Mesendoderm (in vitro differentiated cells): ENCODE measurements at regions not wholly inside any gene's neighbourhood (a gene's known extent, or its start where the extent isn't known, plus 50 kb on each side); places are given as distances from the start of the nearest gene placed in this dataset.

Experiments
- DNase-seq: peaks from one replicate; pipeline ENCODE4 v3.0.0; 2013
- H2AK5ac ChIP-seq: 2 replicates; pipeline ENCODE4 v1.6.1; 2013; ENCODE audit warnings: low read length, inconsistent platforms
- H2BK120ac ChIP-seq: 2 replicates; pipeline ENCODE4 v1.6.1; 2013; ENCODE audit warnings: low read depth, mild to moderate bottlenecking, low read length, moderate library complexity, mixed read lengths
- H2BK15ac ChIP-seq: replicated peaks from 2 replicates; pipeline ENCODE4 v1.6.1; 2013; ENCODE audit warnings: low read depth, mild to moderate bottlenecking, moderate library complexity
- H2BK5ac ChIP-seq: 2 replicates; pipeline ENCODE4 v1.6.1; 2013; ENCODE audit warnings: low read length, inconsistent platforms
- H3K18ac ChIP-seq: 2 replicates; pipeline ENCODE4 v1.6.1; 2013; ENCODE audit warnings: mild to moderate bottlenecking, low read length, mixed read lengths
- H3K23ac ChIP-seq: one replicate; pipeline ENCODE4 v1.6.1; 2013; ENCODE audit warnings: low read length
- H3K27ac ChIP-seq: 2 replicates; pipeline ENCODE4 v1.5.1; 2013; ENCODE audit warnings: low read depth, mild to moderate bottlenecking, inconsistent platforms, low read length, moderate library complexity
- H3K27me3 ChIP-seq: 2 replicates; pipeline ENCODE4 v1.6.1; 2013; ENCODE audit warnings: low read length, control low read depth, mild to moderate bottlenecking, inconsistent platforms; ENCODE audit not compliant: insufficient read depth, poor library complexity
- H3K36me3 ChIP-seq: 2 replicates; pipeline ENCODE4 v1.6.1; 2013; ENCODE audit warnings: low read length, inconsistent platforms; ENCODE audit not compliant: control insufficient read depth, insufficient read depth
- H3K4ac ChIP-seq: one replicate; pipeline ENCODE4 v1.6.1; 2013; ENCODE audit warnings: low read depth, mild to moderate bottlenecking, low read length, moderate library complexity
- H3K4me1 ChIP-seq: 2 replicates; pipeline ENCODE4 v1.6.1; 2013; ENCODE audit warnings: low read depth, low read length, inconsistent platforms; ENCODE audit not compliant: control insufficient read depth
- H3K4me2 ChIP-seq: 2 replicates; pipeline ENCODE4 v1.6.1; 2013; ENCODE audit warnings: low read length
- H3K4me3 ChIP-seq: 2 replicates; pipeline ENCODE4 v1.5.1; 2013; ENCODE audit warnings: mild to moderate bottlenecking, low read length
- H3K56ac ChIP-seq: one replicate; pipeline ENCODE4 v1.6.1; 2013; ENCODE audit warnings: low read length
- H3K79me1 ChIP-seq: 2 replicates; pipeline ENCODE4 v1.6.1; 2013; ENCODE audit warnings: low read length, inconsistent platforms
- H3K79me2 ChIP-seq: 2 replicates; pipeline ENCODE4 v1.6.1; 2013; ENCODE audit warnings: mild to moderate bottlenecking, low read length; ENCODE audit not compliant: control insufficient read depth, insufficient read depth
- H3K9ac ChIP-seq: 2 replicates; pipeline ENCODE4 v1.6.1; 2013; ENCODE audit warnings: low read length, inconsistent platforms
- H4K5ac ChIP-seq: one replicate; pipeline ENCODE4 v1.6.1; 2013; ENCODE audit warnings: low read length
- H4K8ac ChIP-seq: one replicate; pipeline ENCODE4 v1.6.1; 2013; ENCODE audit warnings: low read depth, mild to moderate bottlenecking, control low read depth, low read length, moderate library complexity
- WGBS: extraction: QIAGEN DNeasy Blood & Tissue Kit; methylation state at CpG from one replicate; pipeline ENCODE4 v1.1.7; 2013; ENCODE audit warnings: low lambda C conversion rate, missing lambda C conversion rate; ENCODE audit not compliant: insufficient coverage; ENCODE audit errors: extremely low coverage; 5-methylcytosine and 5-hydroxymethylcytosine counted together

GRCh38 chr7:17689361-17689902 lies 250.9 kb downstream of the SNX13 start:
- no peak overlapping the region for H3K18ac ChIP-seq
- no peak for DNase-seq
- H3K9ac ChIP-seq: no peak overlapping the region
- no peak overlapping the region for H4K8ac ChIP-seq
- no peaks in the 10 kb centered on the region for H3K79me2 ChIP-seq
- H2BK15ac ChIP-seq: no peak overlapping the region
- no peak overlapping the region for H3K4ac ChIP-seq
- H3K23ac ChIP-seq: no peak overlapping the region
- no peaks in the 10 kb centered on the region for H3K4me1 ChIP-seq
- no peak overlapping the region for H4K5ac ChIP-seq
- H3K36me3 ChIP-seq: no peaks in the 10 kb centered on the region
- no CpG with 5 or more reads among the region's 5 CpGs for WGBS
- H3K27ac ChIP-seq: no peak overlapping the region
- H2BK5ac ChIP-seq: no peak overlapping the region
- no peak overlapping the region for H2AK5ac ChIP-seq
- no peaks in the 10 kb centered on the region for H3K27me3 ChIP-seq
- H3K79me1 ChIP-seq: no peaks in the 10 kb centered on the region
- no peak overlapping the region for H3K4me2 ChIP-seq
- no peak overlapping the region for H2BK120ac ChIP-seq
- no peak overlapping the region for H3K4me3 ChIP-seq
- H3K56ac ChIP-seq: no peak overlapping the region

DNA sequence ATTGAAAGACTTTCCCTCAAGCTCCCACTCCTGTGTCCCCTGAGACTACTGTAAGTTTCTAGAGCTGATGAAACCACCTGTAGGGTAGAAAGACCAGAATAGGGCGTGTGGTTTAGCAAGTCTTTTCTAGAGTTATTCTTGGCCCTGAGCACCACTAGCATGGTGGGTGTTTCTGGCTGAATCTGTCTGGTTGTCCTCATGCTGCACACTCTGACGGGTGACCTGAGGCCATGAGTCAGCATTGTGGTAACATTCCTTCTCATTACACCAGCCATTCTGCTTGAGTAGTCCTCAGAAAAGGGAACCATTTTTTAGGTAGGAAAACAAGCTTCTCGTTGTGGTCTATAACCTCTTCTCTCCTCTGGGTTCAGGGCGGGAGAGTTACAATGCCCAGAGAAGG lies 250.3 kb downstream of the SNX13 start:
- Histone ChIP-seq H3K4ac (no peak overlapping the region), H3K56ac (no peak overlapping the region), H2AK5ac (no peak overlapping the region), H3K79me1 (no peaks in the 10 kb centered on the region), H3K79me2 (no peaks in the 10 kb centered on the region), H3K27ac (no peak overlapping the region), H3K27me3 (no peaks in the 10 kb centered on the region), H2BK120ac (no peak overlapping the region), H3K9ac (no peak overlapping the region), H2BK15ac (no peak overlapping the region), H3K4me1 (no peaks in the 10 kb centered on the region), H3K18ac (no peak overlapping the region), H4K5ac (no peak overlapping the region), H3K4me3 (no peak overlapping the region), H3K23ac (no peak overlapping the region), H3K4me2 (no peak overlapping the region), H4K8ac (no peak overlapping the region), H3K36me3 (no peaks in the 10 kb centered on the region), H2BK5ac (no peak overlapping the region)
- DNase-seq: no peak
- WGBS: no CpG with 5 or more reads among the region's 4 CpGs

- Histone ChIP-seq H2BK15ac (no peak overlapping the region), H3K27ac (no peak overlapping the region), H3K4me2 (no peak overlapping the region), H2BK120ac (no peak overlapping the region), H4K5ac (no peak overlapping the region), H3K4me3 (no peak overlapping the region), H4K8ac (no peak overlapping the region), H3K79me2 (no peaks in the 10 kb centered on the region), H3K18ac (no peak overlapping the region), H3K9ac (no peak overlapping the region), H3K27me3 (no peaks in the 10 kb centered on the region), H3K56ac (no peak overlapping the region), H2BK5ac (no peak overlapping the region), H3K4ac (no peak overlapping the region), H3K79me1 (no peaks in the 10 kb centered on the region), H3K36me3 (no peaks in the 10 kb centered on the region), H3K23ac (no peak overlapping the region), H3K4me1 (no peaks in the 10 kb centered on the region), H2AK5ac (no peak overlapping the region)
- WGBS: no CpG with 5 or more reads among the region's 6 CpGs
- DNase-seq: no peak
Observed at GRCh38 chr7:17696422-17696821, 243.9 kb downstream of the SNX13 start.

DNA sequence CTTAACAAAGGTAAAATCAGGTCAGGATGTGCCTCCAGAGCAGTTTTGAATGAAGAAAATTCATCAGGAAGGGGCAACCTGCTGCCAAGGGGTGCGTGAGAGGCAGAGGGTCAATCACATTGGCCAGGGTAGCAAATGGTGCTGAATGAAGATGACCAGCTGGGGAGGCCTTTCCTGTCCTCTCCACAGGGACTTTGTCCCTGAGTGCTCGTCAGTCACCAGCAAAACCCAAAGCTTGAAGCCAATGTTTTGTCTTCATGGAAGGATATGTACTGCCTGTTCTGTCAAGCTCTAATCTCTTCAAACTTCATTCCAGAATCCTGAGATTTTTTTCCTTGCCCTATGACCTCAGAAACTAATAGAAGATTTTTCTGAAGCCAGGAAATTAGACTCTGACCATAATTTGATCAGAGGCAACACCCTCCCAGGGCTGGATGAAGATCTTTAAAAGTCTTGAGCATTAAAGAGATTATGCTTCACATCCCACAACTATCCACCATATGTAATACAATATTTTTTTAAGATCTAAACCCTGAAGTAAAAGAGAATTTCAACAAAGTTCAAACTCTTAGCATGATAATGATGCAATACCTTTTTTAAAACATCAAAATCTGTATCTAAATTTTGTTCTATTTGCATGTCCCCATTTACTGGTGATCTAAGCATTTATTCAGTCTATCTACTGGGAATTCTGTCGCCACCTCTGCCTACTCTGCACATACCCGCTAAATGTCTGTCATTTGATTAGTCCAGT lies 243.0 kb downstream of the SNX13 start:
- no peak for DNase-seq
- no CpG with 5 or more reads among the region's 4 CpGs for WGBS
- no peak overlapping the region for H3K4me3 ChIP-seq

DNA sequence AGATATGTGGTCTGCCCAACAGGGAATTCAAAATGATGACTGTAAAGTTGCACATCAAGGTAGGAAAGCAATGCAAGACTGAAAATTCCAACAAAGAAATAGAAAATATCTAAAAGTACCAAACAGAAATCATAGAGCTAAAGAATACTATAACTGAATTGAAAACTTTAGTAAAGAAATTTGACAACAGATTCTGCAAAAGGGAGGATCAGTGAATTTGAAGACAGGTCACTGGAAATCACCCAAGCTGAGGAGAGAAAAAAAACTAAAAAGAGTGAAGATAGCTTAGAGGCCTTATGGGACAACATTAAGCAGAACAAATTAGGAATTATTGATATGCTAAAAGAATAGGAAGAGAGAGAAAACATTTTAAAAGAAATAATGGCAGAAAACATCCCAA lies 240.6 kb downstream of the SNX13 start:
- Histone ChIP-seq H3K4me2 (no peak overlapping the region), H4K8ac (no peak overlapping the region), H3K79me1 (no peaks in the 10 kb centered on the region), H3K56ac (no peak overlapping the region), H2BK5ac (no peak overlapping the region), H3K18ac (no peak overlapping the region), H3K23ac (no peak overlapping the region), H2BK120ac (no peak overlapping the region), H2BK15ac (no peak overlapping the region), H3K27me3 (no peaks in the 10 kb centered on the region), H3K9ac (no peak overlapping the region), H3K4me3 (no peak overlapping the region), H3K36me3 (no peaks in the 10 kb centered on the region), H3K27ac (no peak overlapping the region), H3K4me1 (no peaks in the 10 kb centered on the region), H2AK5ac (no peak overlapping the region), H3K79me2 (no peaks in the 10 kb centered on the region), H3K4ac (no peak overlapping the region), H4K5ac (no peak overlapping the region)
- no peak for DNase-seq

More for the DNA sequence above, 243.0 kb downstream of the SNX13 start:
- Histone ChIP-seq H3K79me2 (no peaks in the 10 kb centered on the region), H3K4ac (no peak overlapping the region), H3K4me1 (no peaks in the 10 kb centered on the region), H3K27me3 (no peaks in the 10 kb centered on the region), H4K5ac (no peak overlapping the region), H2BK5ac (no peak overlapping the region), H3K23ac (no peak overlapping the region), H2BK120ac (no peak overlapping the region), H3K36me3 (no peaks in the 10 kb centered on the region), H3K56ac (no peak overlapping the region), H3K27ac (no peak overlapping the region), H3K79me1 (no peaks in the 10 kb centered on the region), H3K9ac (no peak overlapping the region), H3K4me2 (no peak overlapping the region), H2BK15ac (no peak overlapping the region), H4K8ac (no peak overlapping the region), H2AK5ac (no peak overlapping the region), H3K18ac (no peak overlapping the region)

DNA sequence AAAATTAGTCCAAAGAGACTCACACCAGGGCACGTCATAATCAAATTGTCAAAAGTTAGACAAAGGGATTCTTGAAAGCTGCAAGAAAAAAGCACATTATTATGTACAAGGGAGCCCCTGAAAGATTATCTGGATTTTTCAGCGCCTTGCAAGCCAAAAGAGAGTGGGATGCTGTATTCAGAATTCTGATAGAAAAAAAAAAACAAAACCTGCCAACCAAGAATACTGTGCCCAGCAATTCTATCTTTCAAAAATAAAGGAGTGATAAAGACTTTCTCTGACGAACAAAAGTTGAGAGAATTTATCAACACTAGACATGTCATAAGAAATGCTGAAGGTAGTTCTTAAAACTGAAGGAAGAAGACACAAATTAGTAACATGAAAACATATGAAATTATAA lies 240.2 kb downstream of the SNX13 start:
- H3K79me2 ChIP-seq: no peaks in the 10 kb centered on the region
- H3K4me3 ChIP-seq: no peak overlapping the region

More for the DNA sequence above, 240.2 kb downstream of the SNX13 start:
- H3K79me1 ChIP-seq: no peaks in the 10 kb centered on the region
- no peak overlapping the region for H3K4me2 ChIP-seq
- H4K8ac ChIP-seq: no peak overlapping the region
- no peak overlapping the region for H3K23ac ChIP-seq
- H2AK5ac ChIP-seq: no peak overlapping the region
- H3K18ac ChIP-seq: no peak overlapping the region
- no peak for DNase-seq
- H3K27me3 ChIP-seq: no peaks in the 10 kb centered on the region
- no peak overlapping the region for H3K27ac ChIP-seq
- no peaks in the 10 kb centered on the region for H3K36me3 ChIP-seq
- H3K9ac ChIP-seq: no peak overlapping the region
- no peak overlapping the region for H3K4ac ChIP-seq
- no peak overlapping the region for H4K5ac ChIP-seq
- WGBS: no CpG with 5 or more reads among the region's 3 CpGs
- H2BK120ac ChIP-seq: no peak overlapping the region
- no peak overlapping the region for H2BK15ac ChIP-seq
- H3K56ac ChIP-seq: no peak overlapping the region
- no peak overlapping the region for H2BK5ac ChIP-seq
- H3K4me1 ChIP-seq: no peaks in the 10 kb centered on the region
